Heart right ventricle (tissue), 16 donors: ENCODE measurements at regions not wholly inside any gene's neighbourhood (a gene's known extent, or its start where the extent isn't known, plus 50 kb on each side); places are given as distances from the start of the nearest gene placed in this dataset.

ENCODE experiments used
- ATAC-seq, 8 donors: fragments of 200-7000 bp; cut with Tn5 transposase; one replicate each; pipeline ENCODE4 v1.9.1; 2020; ENCODE audit warnings: mild to moderate bottlenecking in 8 of 8, moderate library complexity in 8 of 8, moderate number of reproducible peaks in 1 of 8
- DNase-seq, 2 donors: peaks; one replicate each; pipeline ENCODE4 v3.0.0-alpha.2; 2020
- H3K27ac ChIP-seq, 10 donors: fragments of 200-600 bp; sonication (generic) in 2 of 10; one replicate each; pipeline versions ENCODE4 v1.5.0 to v1.8.0; 2020 to 2022; ENCODE audit warnings: mild to moderate bottlenecking in 3 of 10
- H3K27me3 ChIP-seq, 7 donors: fragments of 200-600 bp; one replicate each; pipeline ENCODE4 v1.8.0; 2021 to 2022; ENCODE audit warnings: mild to moderate bottlenecking in 2 of 7
- H3K36me3 ChIP-seq, 9 donors: fragments of 200-600 bp; sonication (generic) in 1 of 9; one replicate each; pipeline versions ENCODE4 v1.5.0 to v1.8.0; 2020 to 2022; ENCODE audit warnings: mild to moderate bottlenecking in 2 of 9
- H3K4me1 ChIP-seq, 9 donors: fragments of 200-600 bp; sonication (generic) in 1 of 9; one replicate each; pipeline versions ENCODE4 v1.5.0 to v1.8.0; 2020 to 2022; ENCODE audit warnings: mild to moderate bottlenecking in 4 of 9
- H3K4me3 ChIP-seq, 10 donors: fragments of 200-600 bp; sonication (generic) in 2 of 10; one replicate each; pipeline versions ENCODE4 v1.5.0 to v1.8.0; 2020 to 2022; ENCODE audit warnings: mild to moderate bottlenecking in 7 of 10, moderate library complexity in 2 of 10
- H3K9me3 ChIP-seq, 11 donors: fragments of 200-600 bp in 10 of 11; sonication (generic) in 2 of 11; one replicate each; pipeline versions ENCODE4 v1.5.0 to v1.8.0; 2013 to 2022; ENCODE audit warnings: mild to moderate bottlenecking in 2 of 11, control low read depth in 1 of 11, moderate library complexity in 1 of 11
- WGBS, 2 donors: extraction: QIAGEN DNeasy Blood & Tissue Kit; methylation state at CpG; one replicate each; pipeline ENCODE4 v1.1.7; 2013; ENCODE audit warnings: inconsistent platforms in 1 of 2; 5-methylcytosine and 5-hydroxymethylcytosine counted together
- intact Hi-C, 10 donors: fragments of 100-400 bp; cut with DNase I; formaldehyde crosslinking; loops; one replicate each; pipeline versions ENCODE4 v1.11.1 to v1.14.2; 2022
- TF ChIP-seq, protein P1 (sequence below), 9 donors: fragments of 200-600 bp; sonication (generic) in 2 of 9; IDR thresholded peaks; one replicate each; pipeline versions ENCODE4 v1.5.0 to v1.8.0; 2021 to 2022; ENCODE audit warnings: antibody characterized with exemption in 9 of 9, mild to moderate bottlenecking in 5 of 9, moderate library complexity in 1 of 9
- donor health status: Arrhythmogenic right ventricular cardiomyopathy.
- donor health status: ischemic (EF 13 %, LVEDD 7.1; RV severe dilation, severe dysfunction).
- donor health status: healthy with polysubstance abuse.
- donor health status: DM: no; HTN: yes; CAD: no.
- donor health status: DM: no; HTN: no; CAD: no.
- donor health status: ischemic (EF 25% LVEDD 6.9; RV normal size, moderate dysfunction).
- donor health status: ischemic (EF 25% LVEDD 5.7; RV mildly dilated, moderate dysfunction).
- donor health status: healthy.
- donor health status: DM: yes; HTN: yes; CAD: no.
- donor health status: Ischemic cardiomyopathy.
- donor health status: ischemic (EF 35%, LVEDD 5.7; RV mildly dilated, moderate dysfunction).
- donor health status: nonischemic (EF 11% LVEDD 7.7; RV severe dilation, severe dysfunction).
- donor health status: DM: yes; HTN: yes; CAD: no.
- donor health status: PGD.
- donor health status: ischemic (EF 29% LVEDD 5.4; RV normal size, mild dysfunction).
- donor health status: nonischemic (EF 23%, LVEDD 6.1; RV moderate dilation, normal function).

DNA sequence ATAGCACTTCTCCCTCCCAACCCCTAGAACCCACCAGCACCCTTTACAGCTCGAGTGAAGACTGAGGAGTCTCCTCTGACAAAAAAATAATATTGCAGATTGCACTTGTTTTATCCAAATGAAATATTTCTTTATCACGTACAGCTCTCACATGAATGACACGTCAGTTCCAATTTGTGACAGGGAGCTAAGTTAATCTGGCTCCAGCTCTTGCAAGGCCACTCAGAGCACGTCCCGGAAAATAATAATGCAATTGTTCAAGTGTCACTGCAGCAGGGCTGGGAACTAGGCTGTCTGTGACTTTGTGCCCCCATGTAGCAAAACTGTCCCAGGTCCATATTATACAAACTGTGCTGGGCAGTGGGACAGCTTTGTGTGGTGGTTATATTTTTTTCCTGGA lies 539.6 kb downstream of the VRK1 start:
- intact Hi-C loops = no loop called here
- peaks cover 0 to 8% (median 0%) of the 10 kb centered on the region in 7 donors for H3K27me3 ChIP-seq
- no peaks in the 10 kb centered on the region for H3K36me3 ChIP-seq
- no peak overlapping the region for H3K4me3 ChIP-seq
- ATAC-seq (no peak), DNase-seq (no peak)
- WGBS, 2 donors = 63 to 64% methylated on average over 5 of the region's 5 CpGs
- H3K9me3 ChIP-seq = peaks cover 0 to 7% (median 0%) of the 10 kb centered on the region in 11 donors
- no peaks in the 10 kb centered on the region for H3K4me1 ChIP-seq
- TF ChIP-seq, protein P1, sequence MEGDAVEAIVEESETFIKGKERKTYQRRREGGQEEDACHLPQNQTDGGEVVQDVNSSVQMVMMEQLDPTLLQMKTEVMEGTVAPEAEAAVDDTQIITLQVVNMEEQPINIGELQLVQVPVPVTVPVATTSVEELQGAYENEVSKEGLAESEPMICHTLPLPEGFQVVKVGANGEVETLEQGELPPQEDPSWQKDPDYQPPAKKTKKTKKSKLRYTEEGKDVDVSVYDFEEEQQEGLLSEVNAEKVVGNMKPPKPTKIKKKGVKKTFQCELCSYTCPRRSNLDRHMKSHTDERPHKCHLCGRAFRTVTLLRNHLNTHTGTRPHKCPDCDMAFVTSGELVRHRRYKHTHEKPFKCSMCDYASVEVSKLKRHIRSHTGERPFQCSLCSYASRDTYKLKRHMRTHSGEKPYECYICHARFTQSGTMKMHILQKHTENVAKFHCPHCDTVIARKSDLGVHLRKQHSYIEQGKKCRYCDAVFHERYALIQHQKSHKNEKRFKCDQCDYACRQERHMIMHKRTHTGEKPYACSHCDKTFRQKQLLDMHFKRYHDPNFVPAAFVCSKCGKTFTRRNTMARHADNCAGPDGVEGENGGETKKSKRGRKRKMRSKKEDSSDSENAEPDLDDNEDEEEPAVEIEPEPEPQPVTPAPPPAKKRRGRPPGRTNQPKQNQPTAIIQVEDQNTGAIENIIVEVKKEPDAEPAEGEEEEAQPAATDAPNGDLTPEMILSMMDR (IDR thresholded peaks at IDR 0.05) = no peak
- no peak overlapping the region for H3K27ac ChIP-seq

DNA sequence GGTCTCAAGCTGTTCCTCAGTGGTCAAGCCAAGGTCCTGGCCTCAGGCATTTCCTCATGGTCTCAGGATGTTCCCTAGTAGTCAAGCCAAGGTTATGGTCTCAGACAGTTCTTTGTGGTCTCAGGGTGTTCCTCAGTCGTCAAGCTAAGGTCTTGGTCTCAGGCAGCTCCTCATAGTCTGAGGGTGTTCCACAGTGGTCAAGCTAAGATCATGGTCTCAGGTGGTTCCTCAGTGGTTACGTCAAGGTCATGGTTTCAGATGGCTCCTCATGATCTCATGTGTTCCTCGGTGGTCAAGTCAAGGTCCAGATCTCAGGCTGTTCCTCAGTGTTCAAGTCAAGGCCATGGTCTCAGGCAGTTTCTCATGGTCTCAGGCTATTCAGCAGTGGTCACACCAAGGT lies 540.1 kb downstream of the VRK1 start:
- H3K27me3 ChIP-seq = peaks cover 0 to 4% (median 0%) of the 10 kb centered on the region in 7 donors
- intact Hi-C loops = no loop called here

DNA sequence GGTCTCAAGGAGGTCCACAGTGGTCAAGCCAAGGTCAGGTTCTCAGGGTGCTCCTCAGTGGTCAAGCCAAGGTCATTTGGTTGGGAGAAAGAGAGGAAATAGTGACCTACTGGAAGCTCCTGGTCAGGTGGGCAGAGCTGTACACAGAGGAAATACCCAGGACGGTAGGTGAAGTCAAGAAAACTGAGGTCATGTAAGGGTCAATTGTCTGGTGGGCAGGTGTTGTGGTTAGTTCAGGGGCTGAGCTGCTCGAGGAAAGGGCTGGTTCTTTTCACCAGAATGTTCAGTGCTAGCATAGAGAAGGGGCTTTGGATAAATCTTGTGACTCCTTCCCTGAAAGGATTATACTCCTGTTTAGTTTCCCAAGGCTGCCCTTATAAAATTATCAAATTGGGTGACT lies 540.5 kb downstream of the VRK1 start:
- WGBS, 2 donors = 57 to 62% methylated on average over 2 of the region's 2 CpGs
- no peak for ATAC-seq
- Histone ChIP-seq H3K4me3 (no peak overlapping the region), H3K27ac (no peak overlapping the region), H3K27me3 (peaks cover 0 to 4% (median 0%) of the 10 kb centered on the region in 7 donors), H3K4me1 (no peaks in the 10 kb centered on the region), H3K9me3 (peaks cover 0 to 7% (median 0%) of the 10 kb centered on the region in 11 donors), H3K36me3 (no peaks in the 10 kb centered on the region)
- TF ChIP-seq, protein P1 (IDR thresholded peaks at IDR 0.05) = no peak
- intact Hi-C loops = no loop called here
- no peak for DNase-seq

More for the DNA sequence above, 540.1 kb downstream of the VRK1 start:
- no peaks in the 10 kb centered on the region for H3K4me1 ChIP-seq
- H3K27ac ChIP-seq = no peak overlapping the region
- DNase-seq (no peak), ATAC-seq (no peak)
- 76 to 81% methylated on average over 3 of the region's 3 CpGs for WGBS, 2 donors
- H3K4me3 ChIP-seq = no peak overlapping the region
- TF ChIP-seq, protein P1 (IDR thresholded peaks at IDR 0.05) = no peak
- peaks cover 0 to 7% (median 0%) of the 10 kb centered on the region in 11 donors for H3K9me3 ChIP-seq
- H3K36me3 ChIP-seq = no peaks in the 10 kb centered on the region

DNA sequence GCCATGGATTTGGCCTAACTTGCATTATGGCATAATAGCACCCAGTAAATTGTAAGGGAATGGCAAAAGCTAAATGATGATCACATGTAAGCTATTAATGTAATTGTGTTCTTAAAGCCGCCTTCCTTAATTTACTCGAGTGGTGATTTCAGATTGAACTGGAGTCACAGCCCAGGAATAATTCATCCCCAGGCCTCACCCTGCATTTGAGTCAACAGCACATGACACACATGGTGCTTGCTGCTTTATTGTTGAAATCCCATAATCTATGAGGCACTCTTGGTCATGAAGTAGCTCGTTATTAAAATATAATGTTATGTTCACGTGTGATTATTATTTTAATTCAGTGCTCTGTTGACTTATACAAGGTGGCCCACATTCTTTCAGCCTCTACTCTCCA lies 547.5 kb downstream of the VRK1 start:
- Histone ChIP-seq H3K4me1 (no peaks in the 10 kb centered on the region), H3K36me3 (no peaks in the 10 kb centered on the region), H3K27ac (no peak overlapping the region), H3K27me3 (peaks cover 0 to 15% (median 0%) of the 10 kb centered on the region in 7 donors), H3K4me3 (no peak overlapping the region), H3K9me3 (peaks cover 0 to 6% (median 0%) of the 10 kb centered on the region in 11 donors)
- intact Hi-C loops = no loop called here
- no peak for DNase-seq
- TF ChIP-seq, protein P1 (IDR thresholded peaks at IDR 0.05) = no peak
- 86 to 89% methylated on average over 4 of the region's 4 CpGs for WGBS, 2 donors
- no peak for ATAC-seq
